ENCODE measurements at regions not wholly inside any gene's neighbourhood (a gene's known extent, or its start where the extent isn't known, plus 50 kb on each side); places are given as distances from the start of the nearest gene placed in this dataset.
"Not testable (repeated sequence)": the region's sequence is repeated elsewhere in the genome, so short reads cannot be mapped to it uniquely, and the experiment has no call there.

DNA sequence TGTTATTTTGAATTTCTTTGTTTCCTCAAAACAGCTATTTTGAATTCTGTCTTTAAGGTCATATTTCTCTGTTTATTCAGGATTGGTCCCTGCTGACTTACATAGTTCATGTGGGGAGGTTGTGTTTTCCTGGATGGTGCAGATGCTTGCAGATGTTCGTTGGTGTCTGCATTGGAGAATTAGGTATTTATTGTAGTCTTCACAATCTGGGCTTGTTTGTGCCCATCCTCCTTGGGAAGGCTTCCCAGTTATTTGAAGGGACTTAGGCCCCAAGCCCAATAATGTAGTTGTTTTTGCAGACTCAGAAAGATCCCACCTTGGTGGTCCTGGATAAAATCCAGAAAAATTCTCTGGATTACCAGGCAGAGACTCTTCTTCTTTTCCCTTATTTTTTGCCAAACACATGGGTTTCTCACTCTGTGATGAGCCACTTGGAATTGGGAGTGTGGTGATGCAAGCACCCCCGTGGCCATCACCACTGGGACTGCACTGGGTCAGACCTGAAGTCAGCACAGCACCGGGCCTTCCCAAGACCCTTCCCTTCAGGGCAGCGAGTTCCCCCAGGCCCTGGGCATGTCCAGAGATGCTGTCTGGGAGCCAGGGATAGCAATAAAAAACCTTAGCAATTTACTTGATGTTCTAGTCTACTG, 81.6 kb upstream of the EZR start:
- peaks cover 5% of the 10 kb centered on the region for H3K9me3 Mint-ChIP-seq (ENCODE audit: unreplicated experiment)
- DNase-seq (ENCODE audit: low spot score) = no peak
- no peaks in the 10 kb centered on the region for H3K36me3 Mint-ChIP-seq (ENCODE audit: low read depth, unreplicated experiment)
- no peak for TF ChIP-seq CTCF (IDR thresholded peaks at IDR 0.05; ENCODE audit: unreplicated experiment)
- peaks cover 2% of the 10 kb centered on the region for H3K27me3 Mint-ChIP-seq (ENCODE audit: unreplicated experiment)
- H3K4me1 Mint-ChIP-seq (ENCODE audit: unreplicated experiment) = no peaks in the 10 kb centered on the region
- no peak overlapping the region for H3K4me3 Mint-ChIP-seq (ENCODE audit: unreplicated experiment)
- H3K27ac Mint-ChIP-seq (ENCODE audit: unreplicated experiment) = no peak overlapping the region

DNA sequence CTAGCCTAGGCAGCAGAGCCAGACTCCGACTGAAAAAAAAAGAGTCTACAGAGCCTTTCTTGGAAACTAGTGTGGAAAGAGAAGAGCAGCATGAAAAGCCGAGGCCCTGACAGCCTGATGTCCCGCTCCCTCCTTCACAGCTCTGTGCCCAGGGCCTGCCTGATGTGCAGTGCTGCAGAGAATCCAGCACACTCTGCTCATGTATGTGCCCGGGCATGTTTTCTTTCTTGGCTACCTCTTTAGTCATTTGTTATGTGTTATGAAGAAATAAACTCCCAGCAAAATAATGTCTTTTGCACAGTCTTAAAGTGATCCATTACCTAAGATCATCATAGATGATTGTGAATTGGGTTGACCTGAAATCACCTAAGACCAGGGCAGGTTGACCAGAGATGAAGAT, 78.1 kb upstream of the EZR start:
- Mint-ChIP-seq H3K27ac (ENCODE audit: unreplicated experiment) (peak overlapping the region; percentile 36), H3K27me3 (ENCODE audit: unreplicated experiment) (peaks cover 7% of the 10 kb centered on the region), H3K36me3 (ENCODE audit: low read depth, unreplicated experiment) (no peaks in the 10 kb centered on the region), H3K9me3 (ENCODE audit: unreplicated experiment) (no peaks in the 10 kb centered on the region), H3K4me3 (ENCODE audit: unreplicated experiment) (no peak overlapping the region), H3K4me1 (ENCODE audit: unreplicated experiment) (no peaks in the 10 kb centered on the region)
- TF ChIP-seq CTCF (IDR thresholded peaks at IDR 0.05; ENCODE audit: unreplicated experiment) = no peak
- no peak for DNase-seq (ENCODE audit: low spot score)

GRCh38 chr6:158895661-158896060, 76.5 kb upstream of the EZR start:
- DNase-seq (ENCODE audit: low spot score) = no peak
- no peaks in the 10 kb centered on the region for H3K9me3 Mint-ChIP-seq (ENCODE audit: unreplicated experiment)
- H3K36me3 Mint-ChIP-seq (ENCODE audit: low read depth, unreplicated experiment) = no peaks in the 10 kb centered on the region
- H3K27me3 Mint-ChIP-seq (ENCODE audit: unreplicated experiment) = peaks cover 7% of the 10 kb centered on the region
- H3K4me3 Mint-ChIP-seq (ENCODE audit: unreplicated experiment) = no peak overlapping the region
- H3K4me1 Mint-ChIP-seq (ENCODE audit: unreplicated experiment) = no peaks in the 10 kb centered on the region
- no peak overlapping the region for H3K27ac Mint-ChIP-seq (ENCODE audit: unreplicated experiment)
- TF ChIP-seq CTCF (IDR thresholded peaks at IDR 0.05; ENCODE audit: unreplicated experiment) = no peak

GRCh38 chr6:158894193-158894592, 75.0 kb upstream of the EZR start:
- Mint-ChIP-seq H3K9me3 (ENCODE audit: unreplicated experiment) (no peaks in the 10 kb centered on the region), H3K27me3 (ENCODE audit: unreplicated experiment) (peaks cover 7% of the 10 kb centered on the region), H3K36me3 (ENCODE audit: low read depth, unreplicated experiment) (no peaks in the 10 kb centered on the region), H3K4me1 (ENCODE audit: unreplicated experiment) (no peaks in the 10 kb centered on the region), H3K4me3 (ENCODE audit: unreplicated experiment) (no peak overlapping the region), H3K27ac (ENCODE audit: unreplicated experiment) (no peak overlapping the region)
- no peak for TF ChIP-seq CTCF (IDR thresholded peaks at IDR 0.05; ENCODE audit: unreplicated experiment)
- no peak for DNase-seq (ENCODE audit: low spot score)

GRCh38 chr6:158892266-158892665, 73.1 kb upstream of the EZR start:
- H3K9me3 Mint-ChIP-seq (ENCODE audit: unreplicated experiment) = no peaks in the 10 kb centered on the region

DNA sequence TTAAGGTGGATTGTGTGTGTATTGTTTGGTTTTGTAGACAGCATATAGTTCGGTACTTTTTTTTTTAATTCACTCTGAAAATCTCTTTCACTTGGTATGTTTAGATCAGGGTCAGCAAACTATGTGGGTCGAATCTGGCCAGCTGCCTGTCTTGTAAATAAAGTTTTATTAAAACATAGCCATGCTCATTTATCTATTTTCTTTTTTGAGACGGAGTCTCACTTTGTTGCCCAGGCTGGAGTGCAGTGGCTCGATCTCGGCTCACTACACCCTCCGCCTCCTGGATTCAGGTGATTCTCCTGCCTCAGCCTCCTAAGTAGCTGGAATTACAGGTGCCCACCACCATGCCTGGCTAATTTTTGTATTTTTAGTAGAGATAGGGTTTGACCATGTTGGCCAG, 72.4 kb upstream of the EZR start:
- H3K9me3 Mint-ChIP-seq (ENCODE audit: unreplicated experiment); H3K4me3 Mint-ChIP-seq (ENCODE audit: unreplicated experiment); H3K36me3 Mint-ChIP-seq (ENCODE audit: low read depth, unreplicated experiment); H3K27me3 Mint-ChIP-seq (ENCODE audit: unreplicated experiment); H3K27ac Mint-ChIP-seq (ENCODE audit: unreplicated experiment); DNase-seq (ENCODE audit: low spot score); H3K4me1 Mint-ChIP-seq (ENCODE audit: unreplicated experiment): not testable (repeated sequence)

More at GRCh38 chr6:158892266-158892665, 73.1 kb upstream of the EZR start:
- Mint-ChIP-seq H3K27me3 (ENCODE audit: unreplicated experiment) (peaks cover 4% of the 10 kb centered on the region), H3K4me3 (ENCODE audit: unreplicated experiment) (no peak overlapping the region), H3K4me1 (ENCODE audit: unreplicated experiment) (no peaks in the 10 kb centered on the region), H3K27ac (ENCODE audit: unreplicated experiment) (no peak overlapping the region), H3K36me3 (ENCODE audit: low read depth, unreplicated experiment) (no peaks in the 10 kb centered on the region)
- TF ChIP-seq CTCF (IDR thresholded peaks at IDR 0.05; ENCODE audit: unreplicated experiment) = no peak
- no peak for DNase-seq (ENCODE audit: low spot score)

- not testable (repeated sequence) for H3K4me1 Mint-ChIP-seq (ENCODE audit: unreplicated experiment); H3K9me3 Mint-ChIP-seq (ENCODE audit: unreplicated experiment); H3K27me3 Mint-ChIP-seq (ENCODE audit: unreplicated experiment); DNase-seq (ENCODE audit: low spot score); H3K36me3 Mint-ChIP-seq (ENCODE audit: low read depth, unreplicated experiment); H3K27ac Mint-ChIP-seq (ENCODE audit: unreplicated experiment)
- H3K4me3 Mint-ChIP-seq (ENCODE audit: unreplicated experiment) = peak overlapping the region; percentile 18
These were observed 69.0 kb upstream of the EZR start for GRCh38 chr6:158888171-158888570.
